Mesenchymal stem cell (in vitro differentiated cells and primary cell): ENCODE measurements at regions not wholly inside any gene's neighbourhood (a gene's known extent, or its start where the extent isn't known, plus 50 kb on each side); places are given as distances from the start of the nearest gene placed in this dataset.

ENCODE experiments used
- DNase-seq: peaks from one replicate; pipeline ENCODE4 v3.0.0-alpha.2; 2013
- H2AFZ ChIP-seq: one replicate; pipeline ENCODE4 v1.6.1; 2013; ENCODE audit warnings: low read depth, mild to moderate bottlenecking, control low read depth, inconsistent platforms, low read length, moderate library complexity
- H2AK5ac ChIP-seq: 2 replicates; pipeline ENCODE4 v1.6.1; 2013; ENCODE audit warnings: low read length, moderate library complexity, mild to moderate bottlenecking, inconsistent platforms; ENCODE audit not compliant: severe bottlenecking
- H2BK120ac ChIP-seq: one replicate; pipeline ENCODE4 v1.6.1; 2013; ENCODE audit warnings: low read depth, mild to moderate bottlenecking, inconsistent platforms, low read length, moderate library complexity
- H2BK12ac ChIP-seq, 2 experiments: one replicate each; pipeline ENCODE4 v1.6.1; 2013; ENCODE audit warnings: inconsistent platforms in 2 of 2, low read length in 2 of 2, mild to moderate bottlenecking in 2 of 2, moderate library complexity in 2 of 2, control low read depth in 1 of 2
- H2BK15ac ChIP-seq: one replicate; pipeline ENCODE4 v1.6.1; 2013; ENCODE audit warnings: mild to moderate bottlenecking, low read depth, inconsistent platforms; ENCODE audit not compliant: poor library complexity, severe bottlenecking
- H2BK5ac ChIP-seq: 2 replicates; pipeline ENCODE4 v1.6.1; 2013; ENCODE audit warnings: low read depth, mild to moderate bottlenecking, low read length, control low read depth, inconsistent platforms; ENCODE audit not compliant: poor library complexity, severe bottlenecking
- H3K14ac ChIP-seq, 2 experiments: one replicate each; pipeline ENCODE4 v1.6.1; 2013; ENCODE audit warnings: inconsistent platforms in 2 of 2, low read length in 2 of 2, control low read depth in 1 of 2, mild to moderate bottlenecking in 1 of 2, moderate library complexity in 1 of 2
- H3K18ac ChIP-seq, 2 experiments: one replicate each; pipeline ENCODE4 v1.6.1; 2013; ENCODE audit warnings: inconsistent platforms in 2 of 2, low read length in 2 of 2, control low read depth in 1 of 2, low read depth in 1 of 2, mild to moderate bottlenecking in 1 of 2
- H3K23ac ChIP-seq, 2 experiments: one replicate each; pipeline ENCODE4 v1.6.1; 2013; ENCODE audit warnings: inconsistent platforms in 2 of 2, low read length in 2 of 2, mild to moderate bottlenecking in 2 of 2, moderate library complexity in 2 of 2, control low read depth in 1 of 2
- H3K27ac ChIP-seq: 2 replicates; pipeline ENCODE4 v1.5.1; 2013; ENCODE audit warnings: mild to moderate bottlenecking, moderate library complexity, low read length, control low read depth, inconsistent platforms; ENCODE audit not compliant: poor library complexity, severe bottlenecking
- H3K27me3 ChIP-seq, 2 experiments: 2 replicates each; pipeline versions ENCODE4 v1.6.1 to v1.7.0; 2013; ENCODE audit warnings: low read length in 2 of 2, mild to moderate bottlenecking in 2 of 2, moderate library complexity in 2 of 2, control low read depth in 1 of 2, inconsistent platforms in 1 of 2; ENCODE audit not compliant: control insufficient read depth in 1 of 2, insufficient read depth in 1 of 2
- H3K36me3 ChIP-seq, 2 experiments: 2 replicates each; pipeline versions ENCODE4 v1.6.1 to v1.7.0; 2013; ENCODE audit warnings: low read length in 2 of 2, control low read depth in 1 of 2, inconsistent platforms in 1 of 2, low read depth in 1 of 2, mild to moderate bottlenecking in 1 of 2; ENCODE audit not compliant: insufficient read depth in 2 of 2, control insufficient read depth in 1 of 2
- H3K4ac ChIP-seq, 2 experiments: one replicate each; pipeline ENCODE4 v1.6.1; 2013; ENCODE audit warnings: inconsistent platforms in 2 of 2, low read length in 2 of 2, mild to moderate bottlenecking in 2 of 2, moderate library complexity in 2 of 2, control low read depth in 1 of 2, low read depth in 1 of 2
- H3K4me1 ChIP-seq: 2 replicates; pipeline ENCODE4 v1.6.1; 2013; ENCODE audit warnings: low read depth, low read length, control low read depth; ENCODE audit not compliant: control insufficient read depth, insufficient read depth
- H3K4me2 ChIP-seq: 2 replicates; pipeline ENCODE4 v1.6.1; 2013; ENCODE audit warnings: low read length, mild to moderate bottlenecking, inconsistent platforms; ENCODE audit not compliant: poor library complexity, severe bottlenecking
- H3K4me3 ChIP-seq, 2 experiments: 2 replicates each; pipeline versions ENCODE4 v1.5.1 to v1.7.0; 2013; ENCODE audit warnings: low read length in 2 of 2, mild to moderate bottlenecking in 2 of 2, control low read depth in 1 of 2, low read depth in 1 of 2; ENCODE audit not compliant: insufficient read depth in 1 of 2
- H3K79me1 ChIP-seq: replicated peaks from 2 replicates; pipeline ENCODE4 v1.6.1; 2013; ENCODE audit warnings: mild to moderate bottlenecking, control low read depth, low read length, inconsistent platforms; ENCODE audit not compliant: poor library complexity, severe bottlenecking
- H3K9ac ChIP-seq: 2 replicates; pipeline ENCODE4 v1.7.0; 2013; ENCODE audit warnings: mild to moderate bottlenecking, low read length, moderate library complexity
- H3K9me3 ChIP-seq: 2 replicates; pipeline ENCODE4 v1.7.0; 2013; ENCODE audit warnings: mild to moderate bottlenecking, low read length; ENCODE audit not compliant: control insufficient read depth
- H4K8ac ChIP-seq: one replicate; pipeline ENCODE4 v1.6.1; 2013; ENCODE audit warnings: inconsistent platforms, mild to moderate bottlenecking, low read length, moderate library complexity
- H4K91ac ChIP-seq: one replicate; pipeline ENCODE4 v1.6.1; 2013; ENCODE audit warnings: mild to moderate bottlenecking, low read length, inconsistent platforms
- WGBS: methylation state at CpG from one replicate; pipeline ENCODE4 v1.1.7; 2013; ENCODE audit warnings: mixed read lengths; 5-methylcytosine and 5-hydroxymethylcytosine counted together

DNA sequence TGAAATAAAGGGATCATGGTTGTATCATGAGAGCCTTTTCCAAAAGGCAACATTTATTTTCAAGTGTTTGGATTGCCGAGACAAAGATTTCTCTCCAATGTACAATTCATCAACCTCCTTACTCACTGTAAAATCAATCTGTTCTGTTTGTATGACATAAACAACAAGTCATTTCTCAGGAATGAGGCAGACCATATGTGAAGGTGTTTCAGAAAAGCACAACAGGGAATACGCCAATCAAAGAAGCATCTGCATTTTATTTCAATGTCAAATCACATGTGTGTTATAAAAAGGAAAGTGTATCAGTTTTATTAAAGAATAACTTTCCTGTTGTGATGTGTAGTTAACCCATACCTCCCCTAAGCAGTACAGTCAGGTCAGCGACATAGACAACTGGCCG is 653.7 kb downstream of the TFAP2A start:
- Histone ChIP-seq H3K79me1 (no peaks in the 10 kb centered on the region), H3K36me3 (no peaks in the 10 kb centered on the region), H3K18ac (peak overlapping the region in 1 of 2 experiments; percentile 23), H2AK5ac (no peak overlapping the region), H3K4me3 (no peak overlapping the region), H3K23ac (no peak overlapping the region), H3K4ac (no peak overlapping the region), H2BK5ac (no peak overlapping the region), H3K27me3 (no peaks in the 10 kb centered on the region), H3K27ac (no peak overlapping the region), H4K8ac (no peak overlapping the region), H3K4me2 (no peak overlapping the region), H4K91ac (no peak overlapping the region), H3K14ac (no peak overlapping the region), H3K9ac (no peak overlapping the region), H2BK120ac (no peak overlapping the region), H3K4me1 (no peaks in the 10 kb centered on the region), H2AFZ (no peak overlapping the region), H2BK12ac (no peak overlapping the region), H2BK15ac (no peak overlapping the region), H3K9me3 (peaks cover 5% of the 10 kb centered on the region)
- 87% methylated on average over 2 of the region's 4 CpGs for WGBS
- no peak for DNase-seq

DNA sequence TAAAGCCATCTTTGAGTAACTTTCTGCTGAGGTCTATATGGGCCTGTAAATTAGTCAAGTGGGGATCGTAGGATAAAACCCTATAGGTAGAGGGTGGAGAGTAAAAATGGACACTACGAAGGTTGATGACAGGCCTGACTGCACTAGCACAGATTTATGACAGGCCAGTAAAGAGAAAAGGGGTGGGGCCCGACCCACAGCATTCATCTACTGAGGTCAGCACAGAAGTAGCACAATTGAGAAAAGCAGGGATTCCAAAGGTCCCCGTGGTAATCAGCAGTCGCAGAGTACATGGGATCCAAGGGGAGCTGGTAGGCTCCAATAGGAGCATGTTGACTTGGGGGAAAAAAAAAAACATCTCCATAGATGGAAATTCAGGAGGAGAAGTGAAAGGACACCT is 660.4 kb downstream of the TFAP2A start:
- Histone ChIP-seq H2BK120ac (peak overlapping the region; percentile 19), H3K27ac (no peak overlapping the region), H3K9me3 (peaks cover 11% of the 10 kb centered on the region), H2AK5ac (no peak overlapping the region), H3K4me1 (no peaks in the 10 kb centered on the region), H3K23ac (no peak overlapping the region), H3K4me3 (no peak overlapping the region), H2BK5ac (no peak overlapping the region), H2BK15ac (no peak overlapping the region), H3K14ac (no peak overlapping the region), H3K9ac (no peak overlapping the region), H4K8ac (no peak overlapping the region), H2BK12ac (no peak overlapping the region), H3K4me2 (no peak overlapping the region), H4K91ac (no peak overlapping the region), H2AFZ (no peak overlapping the region), H3K4ac (no peak overlapping the region), H3K79me1 (no peaks in the 10 kb centered on the region), H3K27me3 (no peaks in the 10 kb centered on the region), H3K18ac (no peak overlapping the region), H3K36me3 (no peaks in the 10 kb centered on the region)
- WGBS, result 82% methylated on average over 5 of the region's 5 CpGs
- DNase-seq, result no peak

DNA sequence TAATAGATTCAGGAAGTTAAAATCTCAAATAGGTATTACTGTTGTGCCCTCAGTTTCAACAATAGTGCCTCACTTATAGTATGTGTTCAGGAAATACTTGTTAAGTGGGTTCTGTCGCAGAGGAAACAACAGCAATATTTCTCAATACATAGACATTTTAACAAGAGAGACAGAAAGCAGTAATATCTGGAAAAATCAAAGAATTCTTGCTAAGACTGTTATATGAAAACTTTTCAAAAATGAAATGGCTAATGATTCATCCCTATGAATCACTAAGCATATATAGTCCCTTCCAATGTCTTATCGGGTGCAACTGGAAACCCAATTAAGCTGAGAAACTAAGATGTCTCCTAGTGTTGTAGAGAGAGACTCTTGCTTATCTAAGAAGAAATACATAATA is 668.9 kb downstream of the TFAP2A start:
- Histone ChIP-seq H3K4me3 (no peak overlapping the region), H2BK120ac (no peak overlapping the region), H3K18ac (no peak overlapping the region), H4K8ac (no peak overlapping the region), H2BK12ac (no peak overlapping the region), H2BK5ac (no peak overlapping the region), H3K9ac (no peak overlapping the region), H3K27ac (no peak overlapping the region), H3K4me2 (no peak overlapping the region), H3K4ac (no peak overlapping the region), H3K79me1 (no peaks in the 10 kb centered on the region), H3K14ac (no peak overlapping the region), H2AK5ac (no peak overlapping the region), H3K36me3 (no peaks in the 10 kb centered on the region), H4K91ac (no peak overlapping the region), H3K27me3 (no peaks in the 10 kb centered on the region), H2AFZ (no peak overlapping the region), H2BK15ac (no peak overlapping the region), H3K4me1 (no peaks in the 10 kb centered on the region), H3K9me3 (peaks cover 8% of the 10 kb centered on the region), H3K23ac (no peak overlapping the region)
- WGBS, result no CpG with 5 or more reads among the region's 2 CpGs
- no peak for DNase-seq

DNA sequence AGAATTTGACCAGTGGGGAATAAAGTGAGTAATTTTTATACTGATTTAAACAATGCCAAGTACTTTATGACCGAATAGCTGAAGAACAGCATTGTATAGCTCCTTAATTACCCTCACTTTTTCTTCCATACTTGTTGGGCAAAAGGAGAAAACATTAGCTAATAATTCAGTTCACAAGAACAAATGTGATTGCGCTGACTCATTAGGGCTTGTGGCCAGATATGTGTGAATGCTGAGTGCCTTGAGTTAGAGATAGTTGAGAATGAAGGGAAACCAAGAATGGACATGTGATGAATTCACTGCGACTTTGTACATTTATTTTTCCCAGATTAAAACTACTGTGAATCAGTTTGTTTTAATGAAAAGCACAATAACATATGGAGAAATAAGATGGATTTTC is 669.4 kb downstream of the TFAP2A start:
- H4K8ac ChIP-seq, result no peak overlapping the region
- no peaks in the 10 kb centered on the region for H3K27me3 ChIP-seq
- WGBS, result 30% methylated on average over 2 of the region's 3 CpGs
- H2BK15ac ChIP-seq, result no peak overlapping the region
- no peak overlapping the region for H3K4me2 ChIP-seq
- H3K79me1 ChIP-seq, result no peaks in the 10 kb centered on the region
- DNase-seq, result peak; percentile 20
- H4K91ac ChIP-seq, result no peak overlapping the region
- no peaks in the 10 kb centered on the region for H3K4me1 ChIP-seq
- H3K4me3 ChIP-seq, result no peak overlapping the region
- no peaks in the 10 kb centered on the region for H3K36me3 ChIP-seq
- H2AFZ ChIP-seq, result no peak overlapping the region
- H3K14ac ChIP-seq, result no peak overlapping the region
- H3K4ac ChIP-seq, result no peak overlapping the region
- no peak overlapping the region for H3K23ac ChIP-seq
- no peak overlapping the region for H2AK5ac ChIP-seq
- no peak overlapping the region for H3K9ac ChIP-seq
- peaks cover 10% of the 10 kb centered on the region for H3K9me3 ChIP-seq
- H2BK5ac ChIP-seq, result no peak overlapping the region
- H3K27ac ChIP-seq, result no peak overlapping the region
- no peak overlapping the region for H2BK12ac ChIP-seq
- no peak overlapping the region for H2BK120ac ChIP-seq
- H3K18ac ChIP-seq, result no peak overlapping the region
